ENCODE measurements at regions not wholly inside any gene's neighbourhood (a gene's known extent, or its start where the extent isn't known, plus 50 kb on each side); places are given as distances from the start of the nearest gene placed in this dataset.
"Not testable (repeated sequence)": the region's sequence is repeated elsewhere in the genome, so short reads cannot be mapped to it uniquely, and the experiment has no call there.

GRCh38 chr12:116380740-116381139 lies 103.2 kb upstream of the MED13L start:
- TF ChIP-seq CTCF (conservative IDR thresholded peaks at IDR 0.05 in 1 of 2, IDR thresholded peaks at IDR 0.05 in 1 of 2; ENCODE audit: low read depth in 1 of 2, low read length in 2 of 2); EZH2 (IDR thresholded peaks at IDR 0.05; ENCODE audit: low read length, missing control alignments): not testable (repeated sequence)

Measured in fibroblast of lung (primary cell).